DMS79 treated with DMSO at 0.1 percent for 48 hours (cell line): ENCODE measurements at regions not wholly inside any gene's neighbourhood (a gene's known extent, or its start where the extent isn't known, plus 50 kb on each side); places are given as distances from the start of the nearest gene placed in this dataset.

Experiments
- DNase-seq: peaks from one replicate; lab custom pipeline; 2025; lab: John Stamatoyannopoulos, UW

DNA sequence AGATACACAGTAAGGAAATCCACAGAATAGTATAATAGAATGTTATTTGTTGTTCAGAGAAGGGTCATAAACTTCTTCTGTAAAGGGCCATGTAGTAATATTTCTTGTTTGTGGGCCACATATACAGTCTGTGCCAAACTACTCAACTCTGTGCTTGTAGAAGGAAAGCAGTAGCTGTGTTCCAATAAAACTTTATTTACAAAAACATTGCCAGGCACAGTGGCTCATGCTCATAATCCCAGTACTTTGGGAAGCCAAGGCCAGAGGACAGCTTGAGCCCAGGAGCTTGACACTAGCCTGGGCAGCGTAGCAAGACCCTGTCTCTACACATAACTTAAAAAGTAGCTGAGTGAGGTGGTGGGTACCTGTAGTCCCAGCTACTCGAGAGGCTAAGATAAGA, 612.8 kb upstream of the PSMD7 start:
- no peak for DNase-seq

DNA sequence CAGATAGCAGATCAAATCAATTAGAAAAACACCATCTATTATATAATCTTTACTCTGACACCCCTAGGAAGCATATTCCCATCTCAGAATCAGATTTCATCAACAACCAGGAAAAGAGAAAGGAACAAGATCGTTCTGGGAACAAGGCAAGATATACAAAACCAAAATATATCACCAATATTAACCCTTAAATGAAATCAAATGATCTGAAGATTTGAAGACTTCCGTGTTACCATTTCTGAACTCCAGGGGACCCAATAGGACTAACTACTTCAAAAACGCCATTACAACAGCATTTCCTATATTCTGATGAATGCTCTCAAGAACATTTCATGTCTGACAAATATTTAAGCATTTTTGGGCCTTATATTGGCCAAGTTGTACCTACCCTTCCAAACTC, 624.2 kb upstream of the ZFHX3 start:
- no peak for DNase-seq

- no peak for DNase-seq
Measured at GRCh38 chr16:73670836-73671820, 623.2 kb upstream of the ZFHX3 start.

GRCh38 chr16:73669535-73670274, 621.8 kb upstream of the ZFHX3 start:
- DNase-seq = no peak

DNA sequence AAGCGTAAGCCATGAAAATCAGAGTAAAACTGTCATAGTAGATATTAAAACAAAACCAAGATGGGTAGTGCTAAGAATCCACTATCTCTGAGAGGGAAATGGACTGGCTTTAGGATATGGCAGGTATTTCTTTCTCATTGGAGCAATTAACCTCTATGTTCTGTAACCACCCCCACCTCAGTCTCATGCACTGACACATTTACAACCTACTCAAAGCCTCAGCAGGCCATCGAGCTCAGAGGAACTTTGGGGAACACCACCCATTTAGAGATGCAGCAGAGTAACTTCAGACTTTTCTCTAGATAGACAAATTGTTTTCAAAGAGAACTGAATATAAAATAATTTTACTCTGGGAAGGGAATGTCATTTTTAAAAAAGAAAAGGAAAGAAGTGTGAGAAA, 615.8 kb upstream of the ZFHX3 start:
- no peak for DNase-seq

GRCh38 chr16:73636196-73636595, 588.3 kb upstream of the ZFHX3 start:
- DNase-seq = no peak

GRCh38 chr16:73629011-73629410, 581.1 kb upstream of the ZFHX3 start:
- no peak for DNase-seq

DNA sequence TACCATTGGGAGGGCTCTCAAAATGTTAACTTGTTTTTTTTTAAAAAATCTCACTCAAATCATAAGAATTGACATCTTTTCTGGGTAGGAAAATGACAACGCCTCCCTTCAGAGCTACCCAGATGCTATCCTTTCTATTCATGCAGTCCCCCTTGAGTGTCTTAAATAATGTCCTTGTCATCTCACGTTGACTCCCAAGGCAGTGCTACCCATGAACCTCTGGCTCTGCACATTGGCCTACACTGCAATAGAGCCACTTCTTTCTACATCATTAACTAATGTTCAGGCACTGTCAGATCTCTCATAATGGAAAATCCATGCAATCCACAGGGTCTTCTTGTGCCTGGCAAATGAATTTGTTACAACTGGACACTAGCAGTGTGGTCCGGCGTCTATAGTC, 569.8 kb upstream of the ZFHX3 start:
- DNase-seq = no peak

DNA sequence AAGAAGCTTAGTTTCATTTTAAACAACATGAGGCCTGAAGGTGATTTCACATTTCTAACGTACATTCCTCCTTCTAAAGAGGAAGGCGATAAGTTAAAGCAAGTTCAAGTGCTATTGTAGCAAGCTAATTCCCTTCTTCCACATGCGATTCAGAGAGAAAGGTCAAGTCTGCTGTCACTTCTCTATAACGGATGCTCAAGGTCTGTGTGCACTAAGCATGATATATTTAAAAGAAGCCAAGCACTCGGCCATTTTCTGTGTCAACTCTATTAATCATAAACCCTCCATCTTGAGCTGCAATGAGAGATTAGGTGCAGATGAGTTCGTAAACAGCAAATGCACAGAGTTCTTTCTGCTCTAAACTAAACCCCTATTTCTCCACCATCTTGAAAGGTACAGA, 568.8 kb upstream of the ZFHX3 start:
- DNase-seq = no peak

- DNase-seq = no peak
Measured at GRCh38 chr16:73616166-73616753, 568.3 kb upstream of the ZFHX3 start.

DNA sequence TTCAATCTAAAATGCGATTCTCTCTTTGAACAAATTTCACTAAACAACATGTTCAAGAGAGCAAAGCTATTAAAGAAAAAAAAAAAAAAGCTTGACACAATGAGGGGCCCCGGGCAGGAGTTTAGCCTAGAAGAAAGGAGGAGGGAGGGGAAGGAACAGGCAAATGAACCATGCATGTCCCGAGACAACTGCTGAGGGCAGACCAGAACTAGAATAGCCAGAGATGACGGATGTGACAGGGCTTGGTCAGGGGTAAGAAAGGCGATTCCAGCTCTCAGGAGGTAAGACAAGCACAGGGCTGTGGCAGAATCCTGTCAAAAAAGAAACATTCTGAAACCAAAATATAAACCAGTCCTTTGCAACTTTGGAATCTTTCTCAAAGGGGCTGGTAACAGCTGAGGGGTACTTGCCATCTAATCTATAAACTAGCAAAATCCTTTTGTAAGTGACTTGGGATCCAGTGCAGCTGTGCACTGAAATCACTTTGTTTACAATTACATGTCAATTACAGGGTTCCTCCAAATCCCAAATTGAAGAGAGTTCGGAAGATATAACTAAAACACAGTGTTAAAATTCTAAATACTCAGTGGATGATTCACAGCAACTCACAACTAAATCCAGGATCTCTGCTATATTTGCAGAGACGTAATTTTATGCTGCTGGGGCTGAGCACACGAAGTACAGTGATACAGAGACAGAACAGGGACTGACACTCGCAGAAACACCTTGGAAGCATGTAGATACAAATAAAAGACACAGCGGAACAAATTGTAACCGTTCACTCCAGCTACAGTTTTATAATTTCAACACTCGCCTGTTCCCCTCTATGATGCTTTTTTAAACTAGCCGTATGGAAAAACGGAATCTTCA, 567.4 kb upstream of the ZFHX3 start:
- DNase-seq = no peak

GRCh38 chr16:73614131-73614530, 566.2 kb upstream of the ZFHX3 start:
- DNase-seq = no peak

DNA sequence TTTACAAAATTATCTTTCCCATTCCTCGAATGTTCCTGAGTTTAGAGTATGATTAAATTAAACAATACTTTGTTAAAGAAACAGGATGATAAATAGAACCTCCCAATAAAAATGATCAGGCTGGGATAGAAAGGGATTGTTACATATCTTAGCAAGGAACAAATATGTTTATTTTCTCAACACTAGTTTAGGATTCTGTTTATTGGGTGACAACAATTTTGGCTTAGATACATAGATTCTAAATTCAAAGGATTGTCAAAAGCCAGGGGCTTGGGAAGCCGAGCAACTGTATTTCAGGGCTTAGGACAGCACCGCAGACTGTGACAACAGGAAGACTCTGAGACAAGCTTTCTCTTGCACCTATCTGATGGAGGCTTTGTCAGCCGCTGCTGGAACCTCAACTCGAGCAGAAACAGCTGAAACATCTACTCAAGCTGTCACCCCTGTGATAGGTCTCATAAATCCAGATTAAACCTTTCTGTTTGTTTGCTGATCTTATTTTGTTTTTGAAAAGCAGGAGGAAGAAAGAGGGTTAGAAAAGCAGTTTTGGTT, 562.8 kb upstream of the ZFHX3 start:
- no peak for DNase-seq

- DNase-seq = no peak
Measured at GRCh38 chr16:73610160-73610559, 562.2 kb upstream of the ZFHX3 start.

DNA sequence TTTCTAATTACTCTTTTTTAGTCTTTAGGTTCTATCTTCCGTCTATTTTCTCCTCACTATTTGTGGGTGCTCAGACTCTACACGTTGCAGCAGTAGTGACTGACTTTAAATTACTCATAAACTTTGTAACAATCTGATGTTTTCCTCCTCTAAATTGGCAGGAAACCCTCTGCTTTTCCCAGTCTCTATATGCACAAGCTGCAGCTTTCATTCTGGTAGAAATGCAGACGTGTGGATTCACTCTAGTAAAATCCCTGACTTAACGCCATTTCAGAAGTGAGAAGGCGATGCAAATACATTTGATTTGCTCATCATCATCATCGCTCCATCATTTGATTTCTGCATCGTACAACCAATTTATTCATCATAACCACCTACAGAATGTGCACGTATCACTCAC, 561.0 kb upstream of the ZFHX3 start:
- no peak for DNase-seq

- no peak for DNase-seq
Measured at GRCh38 chr16:73605309-73605708, 557.4 kb upstream of the ZFHX3 start.

GRCh38 chr16:73601911-73602310, 554.0 kb upstream of the ZFHX3 start:
- DNase-seq = no peak

DNA sequence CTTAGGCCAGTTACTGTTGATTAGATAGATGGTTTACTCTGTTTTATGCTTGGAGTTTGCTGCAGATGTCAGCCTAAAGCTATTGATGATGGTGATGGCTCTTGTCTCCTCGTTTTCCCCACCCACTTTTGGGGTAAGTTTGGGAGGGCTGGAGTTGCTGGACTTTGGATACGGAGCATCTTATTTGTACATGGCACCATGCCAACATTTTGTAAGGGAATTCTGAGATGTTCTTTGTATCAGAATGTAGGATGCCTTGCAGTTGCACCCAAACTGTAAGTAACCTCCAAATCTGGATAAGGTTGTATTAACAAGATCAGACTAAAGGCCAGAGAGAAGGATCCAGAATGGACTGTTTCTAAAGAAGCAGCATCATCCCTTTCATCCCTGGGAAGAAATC, 551.9 kb upstream of the ZFHX3 start:
- no peak for DNase-seq

- no peak for DNase-seq
Measured at GRCh38 chr16:73599351-73599750, 551.4 kb upstream of the ZFHX3 start.

DNA sequence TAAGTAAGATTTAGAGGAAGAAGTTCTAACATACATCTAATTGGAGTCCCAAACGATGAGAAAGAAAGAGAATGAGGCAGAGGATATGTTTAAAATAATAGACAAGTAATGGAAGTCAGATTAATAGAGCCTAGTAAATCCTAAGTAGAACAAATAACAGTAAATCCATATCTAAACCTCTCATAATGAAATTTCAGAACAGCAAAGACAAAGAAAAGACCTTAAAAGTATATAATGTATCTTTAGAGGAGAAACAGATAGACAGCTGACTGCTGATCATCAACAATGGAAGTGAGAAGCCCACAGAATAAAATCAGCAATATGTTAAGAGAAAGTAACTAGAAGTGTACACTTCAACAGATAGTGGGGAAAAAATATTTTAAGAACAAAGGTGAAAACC, 536.2 kb upstream of the ZFHX3 start:
- DNase-seq = no peak

- peak; percentile 51 for DNase-seq
Measured at GRCh38 chr16:73572135-73572828, 524.4 kb upstream of the ZFHX3 start.
